ENCODE measurements at regions not wholly inside any gene's neighbourhood (a gene's known extent, or its start where the extent isn't known, plus 50 kb on each side); places are given as distances from the start of the nearest gene placed in this dataset.

DNA sequence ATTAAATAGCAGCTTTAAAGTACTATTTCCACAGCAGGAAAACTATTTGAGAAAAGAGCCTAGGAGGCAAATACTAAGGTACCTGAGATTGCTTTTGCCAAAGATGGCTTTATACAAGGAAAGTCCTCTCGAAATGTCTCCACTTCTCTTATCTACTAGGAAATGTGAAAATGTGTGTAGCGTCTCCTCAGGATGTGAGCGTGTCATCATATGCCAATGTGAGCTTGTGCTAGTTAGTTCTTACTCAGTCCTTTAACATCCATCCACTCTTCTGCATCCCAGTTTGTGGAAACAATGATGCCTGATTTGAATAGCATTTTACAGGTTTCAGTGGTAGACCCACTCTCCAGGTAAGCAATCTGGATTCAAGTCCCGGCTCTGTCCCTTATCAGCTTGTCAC lies 421.0 kb downstream of the DYNC2H1 start:
- no peak for DNase-seq

DNA sequence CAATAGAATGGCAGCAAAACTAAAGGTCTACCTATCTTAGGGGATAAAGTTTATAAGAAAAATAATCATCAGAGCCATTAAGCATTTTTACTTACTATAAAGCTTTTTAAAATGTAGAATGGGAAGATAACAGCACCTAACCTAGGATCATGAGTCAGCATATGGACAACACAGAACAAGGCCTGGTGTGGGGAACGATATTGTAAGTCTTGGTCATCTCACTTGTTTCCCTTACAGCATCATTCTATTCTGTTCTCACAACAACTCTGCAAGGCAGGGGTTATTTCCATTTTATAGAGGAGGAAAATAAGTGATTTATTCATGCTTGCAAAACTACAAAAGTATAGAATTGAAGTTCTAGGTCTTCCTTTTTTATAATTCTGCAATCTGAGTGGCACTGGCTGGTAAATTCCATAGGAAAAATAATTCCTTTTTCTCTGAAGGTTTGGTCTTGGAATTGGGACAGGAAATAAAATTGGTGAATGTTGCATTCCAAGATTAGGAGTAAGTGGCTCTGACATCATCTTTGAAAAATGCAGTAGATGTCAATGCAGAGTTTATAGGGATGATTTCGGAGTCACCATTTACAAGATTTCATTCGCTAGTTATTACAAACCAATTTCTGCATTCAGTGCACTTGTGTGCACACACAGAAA lies 423.0 kb downstream of the DYNC2H1 start:
- DNase-seq, result no peak

DNA sequence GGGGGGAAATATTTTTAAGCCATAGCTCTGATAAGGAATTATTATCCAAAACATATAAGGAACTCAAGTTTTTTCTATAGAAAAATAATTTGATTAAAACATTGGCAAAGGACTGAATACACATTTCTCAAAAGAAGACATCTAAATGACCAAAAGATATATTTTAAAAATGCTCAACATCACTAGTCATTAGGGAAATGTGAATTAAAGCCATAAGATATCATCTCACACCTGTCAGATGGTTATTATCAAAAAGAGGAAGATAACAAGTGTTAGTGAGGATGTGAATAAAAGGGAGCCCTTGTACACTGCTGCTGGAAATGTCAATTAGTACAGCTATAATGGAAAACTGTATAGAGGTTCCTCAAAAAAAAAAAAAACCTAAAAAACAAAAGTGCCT lies 425.0 kb downstream of the DYNC2H1 start:
- no peak for DNase-seq

DNA sequence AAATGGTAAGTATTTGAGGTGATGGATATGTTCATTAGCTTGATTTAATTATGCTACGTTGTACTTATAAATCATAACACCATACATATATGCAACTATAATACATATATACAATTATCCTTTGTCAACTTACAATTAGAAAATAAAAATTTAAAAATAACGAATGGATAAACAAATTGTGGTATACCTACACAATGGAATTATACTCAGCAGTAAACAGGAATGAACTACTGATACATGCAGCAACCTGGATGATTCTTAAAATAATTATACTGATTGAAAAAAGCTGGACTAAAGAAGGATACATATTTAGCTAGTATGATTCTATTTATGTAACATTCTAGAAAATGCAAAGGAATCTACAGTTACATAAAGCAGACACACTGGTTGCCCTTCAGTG lies 425.7 kb downstream of the DYNC2H1 start:
- no peak for DNase-seq

DNA sequence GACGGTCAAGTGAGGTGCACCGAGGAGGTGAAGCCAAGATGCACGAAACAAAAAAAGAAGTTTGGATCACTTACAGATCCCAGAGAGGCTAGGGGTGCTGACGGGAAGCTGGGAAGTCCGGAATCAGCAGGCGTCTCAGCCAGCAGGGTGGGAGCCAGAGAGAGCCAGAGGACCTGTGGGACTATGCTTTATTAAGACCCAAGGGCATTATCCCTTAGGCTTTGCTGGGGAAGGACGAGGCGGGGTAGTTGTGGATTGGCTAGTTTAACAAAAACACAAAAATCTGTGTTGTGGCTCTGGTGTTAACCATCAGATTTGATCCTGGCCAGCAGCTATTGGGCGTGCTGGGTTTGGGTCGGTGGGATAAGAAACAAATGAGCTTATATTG lies 427.1 kb downstream of the DYNC2H1 start:
- no peak for DNase-seq

DNA sequence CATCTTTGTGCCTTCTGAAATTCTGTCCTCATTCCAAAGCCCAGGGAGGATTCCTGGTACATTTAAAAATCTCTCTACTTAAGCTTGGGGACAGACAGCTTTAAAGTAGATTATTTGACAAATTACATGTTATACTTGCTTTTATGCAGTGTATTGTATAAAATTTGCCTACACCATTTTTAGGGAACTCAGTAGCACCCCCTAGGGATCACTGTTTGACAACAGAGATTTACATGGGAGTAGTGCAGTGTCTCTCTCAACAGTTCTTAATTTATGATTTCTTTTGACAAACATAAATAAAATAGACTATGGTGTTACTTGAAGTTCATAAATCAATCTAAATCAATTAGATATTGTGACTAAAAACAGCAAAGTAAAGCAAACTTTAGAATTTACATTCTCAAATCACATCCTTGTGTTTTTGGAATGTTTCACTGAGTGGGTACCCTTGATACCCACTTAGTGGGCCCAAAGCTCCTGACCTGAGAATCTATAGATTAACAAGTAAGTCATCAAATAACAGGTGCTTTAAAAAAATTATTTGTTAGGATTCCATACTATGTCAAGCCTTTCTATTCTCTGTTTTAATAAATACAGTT lies 428.8 kb downstream of the DYNC2H1 start:
- peak in 1 of 5 experiments; percentile 9 for DNase-seq

DNA sequence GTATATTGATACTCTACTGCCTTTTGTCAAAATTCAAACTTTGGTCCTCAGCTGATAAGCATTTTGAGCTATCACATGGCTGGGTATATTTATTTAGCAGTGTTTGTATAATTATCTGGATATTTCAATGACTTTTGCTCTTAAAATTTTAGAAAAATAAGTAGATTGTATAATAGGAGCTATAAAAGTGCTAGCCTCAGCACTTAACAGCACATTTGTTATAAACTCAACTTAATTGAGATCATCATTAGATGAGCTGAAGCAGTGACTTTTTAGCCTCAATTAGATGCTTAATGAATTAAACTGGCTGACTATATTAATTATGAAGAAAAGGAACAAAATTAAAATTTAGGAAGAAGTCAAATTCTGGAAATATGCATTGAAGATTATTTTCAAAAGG lies 429.9 kb downstream of the DYNC2H1 start:
- DNase-seq, result no peak

DNA sequence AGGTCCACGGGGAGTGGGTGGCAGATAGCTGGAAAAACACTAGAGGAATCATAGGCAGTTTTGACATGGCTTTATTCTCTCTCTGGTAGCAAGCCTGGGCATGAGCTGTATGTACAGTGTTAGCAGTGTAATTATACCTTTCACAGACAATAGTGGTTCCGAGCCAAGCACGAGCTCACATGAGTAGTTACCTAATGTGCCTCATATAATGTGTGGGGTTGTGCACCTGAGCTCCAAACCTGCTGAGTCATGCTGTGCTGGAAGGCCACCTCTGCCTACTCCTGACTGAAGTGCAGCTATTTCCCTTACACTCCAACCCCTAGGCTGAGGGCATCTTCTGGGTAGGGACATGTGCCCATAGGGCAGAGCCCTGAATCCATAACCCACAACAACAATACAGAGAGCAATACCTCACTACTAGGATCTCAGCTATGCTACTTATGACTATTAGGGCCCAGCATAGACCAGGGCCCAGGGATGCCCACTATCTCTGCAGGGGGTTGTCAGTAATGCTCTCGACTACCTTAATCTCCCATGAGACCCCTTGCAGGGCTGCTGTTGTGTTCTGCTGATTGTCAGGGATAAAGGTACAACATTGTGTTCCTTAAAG lies 432.1 kb downstream of the DYNC2H1 start:
- DNase-seq, result peak in 1 of 5 experiments; percentile 26

DNA sequence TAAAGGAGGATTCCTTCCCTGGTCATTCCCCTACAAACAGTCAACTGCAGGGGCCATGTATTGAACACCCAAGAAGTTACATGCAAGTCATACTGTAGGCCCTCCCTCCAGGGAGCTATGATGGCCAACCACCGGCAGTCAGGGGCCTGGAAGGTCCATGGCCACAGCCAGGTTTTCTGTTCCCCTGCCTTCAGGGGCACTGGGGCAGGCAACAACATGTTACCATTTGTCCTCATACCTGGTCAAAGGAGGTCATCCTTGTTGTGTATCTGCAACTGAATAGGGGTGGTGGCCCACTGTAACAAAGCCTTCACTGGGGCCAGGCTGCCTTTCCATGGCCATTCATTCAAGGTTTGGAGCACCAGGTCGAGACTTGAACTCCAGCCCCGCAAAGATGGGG lies 433.6 kb downstream of the DYNC2H1 start:
- DNase-seq, result no peak

DNA sequence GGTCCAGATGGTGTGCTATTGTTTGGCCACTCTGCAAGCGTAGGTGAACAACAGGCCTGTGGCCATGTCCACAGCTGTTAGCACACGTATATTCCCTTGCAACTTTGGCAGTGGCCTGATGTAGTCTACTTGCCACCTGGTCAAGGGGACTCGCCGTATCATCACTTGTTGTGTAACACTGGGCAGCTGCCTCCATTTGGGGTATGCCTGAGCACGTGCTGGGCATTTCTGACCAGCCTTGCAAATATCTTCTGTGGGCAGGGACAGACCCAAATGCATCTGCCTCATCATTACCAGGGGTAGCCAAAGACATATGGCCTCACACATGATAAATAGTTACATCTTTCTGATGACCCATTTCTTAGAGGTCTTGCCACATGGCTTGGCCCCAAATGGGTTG lies 434.2 kb downstream of the DYNC2H1 start:
- DNase-seq, result no peak

DNA sequence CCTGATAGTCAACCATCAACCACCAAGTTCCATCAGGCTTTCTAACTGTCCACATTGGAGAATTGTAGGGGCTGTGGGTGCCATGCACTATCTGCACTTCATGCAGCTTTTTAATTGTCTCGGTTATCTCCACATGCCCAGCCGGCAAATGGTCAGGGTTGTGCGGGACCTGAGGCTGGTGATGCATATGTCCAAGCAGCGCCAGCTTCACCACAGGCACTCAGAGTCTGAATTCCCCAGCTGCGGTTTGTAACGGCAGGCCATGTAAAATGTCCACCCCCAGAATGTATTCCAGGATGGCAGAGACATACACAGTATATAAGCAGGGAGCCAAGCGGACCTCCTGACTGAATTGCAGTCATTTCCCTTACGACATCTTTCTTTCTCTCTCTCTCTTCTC lies 435.6 kb downstream of the DYNC2H1 start:
- DNase-seq, result no peak

DNA sequence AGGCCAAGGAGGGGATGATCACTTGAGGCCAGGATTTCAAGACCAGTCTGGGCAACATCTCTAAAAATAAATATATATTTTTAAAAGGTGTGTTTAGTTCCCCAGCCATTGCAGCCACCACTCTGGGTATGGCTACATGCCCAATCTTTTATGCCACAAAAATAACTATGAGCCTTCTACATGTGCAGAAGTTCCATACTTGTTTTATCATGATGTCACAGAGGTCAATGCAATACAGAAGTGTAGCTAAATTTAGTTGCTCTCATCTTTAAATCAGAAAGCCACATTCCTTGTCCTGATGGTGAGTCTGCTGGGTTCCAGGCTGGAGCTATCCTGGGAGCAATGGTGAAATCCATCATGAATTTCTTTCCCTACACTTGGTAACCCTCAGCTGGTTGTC lies 436.3 kb downstream of the DYNC2H1 start:
- no peak for DNase-seq

DNA sequence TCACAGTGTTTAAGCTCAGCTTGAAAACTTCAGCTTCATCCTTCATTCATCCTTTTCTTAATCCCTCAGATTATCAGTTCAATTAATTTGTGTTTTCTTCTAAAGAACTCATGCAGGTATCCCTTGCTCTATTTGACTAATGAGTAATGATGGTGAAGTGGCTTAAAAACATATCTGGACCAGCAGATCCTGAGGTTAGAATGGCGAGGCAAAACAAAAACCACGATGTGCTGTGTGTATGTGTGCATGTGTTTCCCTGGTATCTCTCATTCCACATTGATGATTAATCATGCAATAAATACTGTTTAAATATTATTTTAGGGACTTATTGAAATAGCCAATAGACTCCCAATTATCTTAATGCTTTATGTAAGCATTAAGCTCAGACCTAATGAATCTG lies 437.0 kb downstream of the DYNC2H1 start:
- DNase-seq, result no peak

DNA sequence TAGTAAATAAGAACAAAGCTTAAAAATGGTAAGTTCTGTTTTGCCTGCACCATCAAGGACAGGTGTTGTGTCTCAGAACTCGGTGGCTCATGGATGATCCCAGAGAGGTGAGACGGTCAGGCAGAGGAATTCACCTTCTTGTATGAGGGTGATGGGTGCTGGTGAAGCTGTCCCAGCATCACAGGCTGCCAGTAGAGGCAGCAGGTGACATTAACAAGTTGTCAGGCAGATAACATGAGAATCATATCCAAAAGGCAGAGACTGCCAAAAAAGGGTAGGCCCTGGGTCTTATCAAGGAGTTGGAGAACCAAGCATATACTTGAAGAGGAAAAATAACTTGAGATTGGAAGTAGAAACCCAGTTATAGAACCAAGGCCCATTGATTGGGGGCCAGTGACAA lies 437.8 kb downstream of the DYNC2H1 start:
- DNase-seq, result no peak

DNA sequence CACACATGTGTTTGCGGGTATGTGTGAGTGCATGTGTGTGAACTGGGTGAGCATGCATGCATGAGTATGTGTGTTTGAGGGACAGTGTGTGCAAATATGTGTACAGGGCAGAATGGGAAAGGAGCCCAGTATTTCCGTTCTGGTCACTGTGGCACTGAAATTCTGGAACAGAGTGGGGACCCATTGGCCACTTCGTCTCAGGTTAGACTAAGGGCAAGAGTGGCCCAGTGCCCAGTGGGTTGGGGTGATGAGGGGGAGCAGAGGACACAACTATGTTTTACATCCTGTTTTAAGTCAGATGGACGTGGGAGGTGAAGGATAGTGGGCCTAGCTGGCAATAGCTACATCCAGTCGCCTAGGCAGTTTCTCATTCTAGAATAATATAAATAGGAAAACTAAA lies 438.5 kb downstream of the DYNC2H1 start:
- no peak for DNase-seq

DNA sequence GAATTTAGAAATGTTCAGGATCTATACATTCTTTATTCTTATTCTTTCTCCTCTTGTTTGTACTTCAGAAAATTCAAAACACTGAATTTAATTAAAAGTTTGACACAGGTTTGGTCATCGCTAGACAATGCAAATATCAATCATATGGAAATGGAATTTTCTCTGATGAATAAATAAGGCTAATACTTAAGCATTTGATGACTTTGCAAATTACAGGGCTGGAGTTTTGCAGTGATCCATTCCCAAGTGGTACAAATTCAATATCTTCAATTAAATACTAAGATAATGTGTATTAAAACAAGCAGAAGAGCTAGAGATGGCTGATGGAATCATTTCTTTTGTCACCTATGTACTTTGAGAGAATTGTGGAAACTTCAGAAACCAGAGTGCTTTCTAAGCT lies 439.6 kb downstream of the DYNC2H1 start:
- no peak for DNase-seq

DNA sequence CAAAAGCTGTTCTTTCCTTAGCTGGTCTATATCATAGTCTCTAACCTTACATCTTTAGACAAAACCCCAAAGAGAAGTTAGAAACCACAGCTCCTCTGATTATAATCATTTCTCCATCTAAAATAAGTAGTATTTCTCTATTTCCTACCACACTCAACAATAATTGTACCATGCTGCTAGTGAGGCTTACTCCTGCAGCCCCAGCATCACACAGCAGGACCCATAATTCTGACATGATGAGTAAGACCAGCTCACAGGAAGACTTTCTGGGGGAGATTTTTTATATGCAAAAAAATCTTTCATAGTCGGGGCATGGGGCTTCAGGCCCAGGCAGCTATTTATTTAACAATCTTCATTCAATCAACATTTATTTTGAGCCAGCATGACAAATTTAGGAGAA lies 441.6 kb downstream of the DYNC2H1 start:
- peak in 1 of 5 experiments; percentile 51 for DNase-seq

DNA sequence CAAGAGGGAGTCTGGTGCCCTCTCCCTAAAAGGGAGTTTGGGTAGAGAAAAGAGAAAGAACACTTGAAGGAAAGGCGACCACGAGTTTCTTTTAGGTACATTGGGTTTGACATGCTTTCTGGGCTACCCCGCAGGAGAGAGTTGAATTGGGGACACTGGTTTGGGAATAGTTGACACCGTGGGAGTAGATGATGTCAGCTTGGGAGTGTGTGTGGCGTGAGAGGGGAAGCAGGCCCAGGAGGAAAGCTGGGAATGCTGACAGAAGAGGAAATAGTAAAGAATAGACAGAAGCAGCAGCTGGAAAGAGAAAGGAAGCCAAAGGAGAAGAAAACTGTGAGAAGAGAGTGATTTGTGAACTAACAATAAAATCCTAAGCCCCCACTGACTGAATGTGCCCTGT lies 442.9 kb downstream of the DYNC2H1 start:
- DNase-seq, result no peak

DNA sequence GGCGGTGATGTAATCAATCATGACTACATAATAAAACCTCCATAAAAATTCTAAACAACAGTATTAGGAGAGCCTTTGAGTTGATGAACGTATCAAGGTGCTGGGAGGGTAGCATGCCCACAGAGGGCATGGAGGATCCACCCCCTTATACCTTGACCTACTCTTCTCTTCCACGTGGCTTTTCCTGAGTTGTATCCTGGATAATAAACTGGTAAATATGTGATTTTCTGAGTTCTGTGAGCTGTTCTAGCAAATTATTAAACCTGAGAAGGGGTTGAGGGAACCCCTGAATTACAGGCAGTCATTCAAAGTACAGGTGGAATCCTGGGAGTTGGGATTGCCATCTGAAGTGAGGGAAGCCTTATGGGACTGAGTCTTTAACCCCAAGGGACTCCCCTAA lies 446.9 kb downstream of the DYNC2H1 start:
- DNase-seq, result no peak

DNA sequence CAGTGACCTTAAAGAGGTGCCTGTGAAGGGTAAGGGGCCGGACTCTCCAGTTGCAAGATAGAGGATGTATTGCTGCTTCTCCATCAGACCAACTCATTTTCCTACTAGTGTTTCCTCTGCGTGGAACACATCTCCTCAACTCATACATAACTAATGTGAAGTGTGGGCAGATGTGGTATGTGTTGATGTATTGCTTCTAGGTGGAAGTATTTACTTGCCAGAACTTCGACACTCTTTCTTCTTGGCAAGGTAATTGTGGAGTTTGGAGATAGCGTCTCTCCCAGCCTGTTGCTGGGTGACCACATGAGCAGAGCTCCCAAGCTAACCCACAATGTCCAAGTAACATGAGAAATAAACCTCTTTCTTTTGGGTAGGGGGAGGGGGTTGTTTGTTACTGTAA lies 456.9 kb downstream of the DYNC2H1 start:
- no peak for DNase-seq

DNA sequence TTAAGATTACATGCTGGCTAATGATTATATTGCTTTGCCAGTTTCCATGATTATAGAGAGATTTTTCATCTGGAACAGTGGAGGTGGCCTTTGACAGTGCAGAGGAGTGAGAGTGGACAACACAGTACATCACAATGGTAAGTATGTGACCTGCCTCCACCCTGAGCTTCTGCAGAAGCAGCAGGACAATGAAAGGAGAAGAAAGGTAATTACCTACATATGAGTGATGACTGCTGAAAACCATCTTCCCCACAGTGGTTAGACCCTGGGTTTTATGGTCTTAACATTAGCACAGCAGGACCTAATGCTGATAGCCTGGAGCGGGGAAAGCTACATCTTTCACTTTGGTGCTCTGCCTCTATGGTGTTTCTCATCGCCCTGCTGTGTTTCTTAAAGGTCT lies 454.7 kb upstream of the DDI1 start:
- DNase-seq, result no peak

DNA sequence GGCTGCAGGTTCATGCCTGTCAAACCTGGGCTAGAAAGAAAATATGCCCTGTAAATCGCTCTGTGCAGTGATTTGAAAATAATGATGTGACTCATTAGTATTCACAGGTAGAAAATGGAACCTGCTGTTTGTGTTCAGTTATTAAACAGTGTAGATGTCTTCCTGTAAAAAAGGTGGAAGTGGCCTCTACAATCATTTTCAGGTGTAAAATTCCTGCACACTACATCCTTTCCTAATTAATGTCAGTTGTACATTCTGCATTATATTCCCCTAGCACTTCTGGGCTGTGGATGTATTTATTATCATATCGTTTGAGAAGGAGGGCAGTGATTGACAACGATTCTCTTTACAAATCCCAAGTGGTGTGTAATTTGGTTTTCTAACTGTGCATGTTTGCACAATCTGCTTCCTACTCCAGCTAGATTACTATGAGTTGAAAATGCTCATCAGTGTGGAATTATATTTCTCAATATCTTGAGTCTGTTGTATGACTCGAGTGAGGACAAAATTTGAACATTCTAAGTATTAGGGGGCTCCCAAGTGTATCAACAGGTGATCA lies 454.0 kb upstream of the DDI1 start:
- no peak for DNase-seq

DNA sequence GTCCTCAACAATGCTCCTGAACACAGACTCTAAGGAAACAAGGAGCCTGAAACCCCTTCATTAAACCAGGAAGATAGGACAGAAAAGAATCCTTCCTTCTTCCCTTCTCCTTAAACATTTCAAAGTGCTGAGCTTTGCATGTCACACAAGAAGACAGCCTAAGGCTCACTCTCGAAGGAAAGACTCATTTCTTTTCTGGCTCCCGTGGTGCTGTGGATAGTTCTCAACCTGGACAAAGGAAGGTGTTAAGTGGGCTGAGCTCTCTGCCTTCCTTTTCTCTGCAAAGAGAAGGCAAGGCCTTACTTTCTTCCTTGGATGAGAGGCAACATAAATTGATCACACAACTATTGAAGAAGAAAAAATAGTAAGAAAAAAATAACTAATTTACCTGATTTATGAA lies 452.4 kb upstream of the DDI1 start:
- DNase-seq, result no peak

DNA sequence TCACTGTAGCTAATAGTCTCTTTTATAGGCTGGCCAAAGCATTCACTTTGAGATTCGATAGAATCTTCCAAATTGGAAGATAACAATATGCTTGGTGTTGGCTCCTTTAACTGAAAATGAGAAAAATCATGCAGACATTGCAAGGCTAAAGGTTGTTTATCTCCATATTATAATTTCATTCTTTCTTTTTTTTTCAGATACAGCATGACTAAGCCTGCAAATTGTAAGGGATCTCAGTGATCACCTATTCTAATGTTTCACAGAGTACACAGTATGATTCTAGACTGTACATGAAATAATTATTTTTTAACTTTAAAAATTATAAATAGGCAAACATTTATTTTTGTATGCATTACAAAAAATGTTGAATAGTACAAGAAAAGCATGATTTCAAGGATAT lies 451.7 kb upstream of the DDI1 start:
- no peak for DNase-seq

All from T-helper 2 cell (primary cell).